ENCODE measurements at regions not wholly inside any gene's neighbourhood (a gene's known extent, or its start where the extent isn't known, plus 50 kb on each side); places are given as distances from the start of the nearest gene placed in this dataset.

- DNase-seq: no peak
- no peaks in the 10 kb centered on the region for H3K4me1 Mint-ChIP-seq
- H3K36me3 Mint-ChIP-seq (ENCODE audit: low read depth): no peaks in the 10 kb centered on the region
- H3K27ac Mint-ChIP-seq: no peak overlapping the region
- H3K4me3 Mint-ChIP-seq: no peak overlapping the region
- CTCF ChIA-PET: no interaction called here
- peaks cover 2% of the 10 kb centered on the region for H3K27me3 Mint-ChIP-seq
- POLR2A ChIA-PET: no interaction called here
- H3K9me3 Mint-ChIP-seq: no peaks in the 10 kb centered on the region
Observed at GRCh38 chr3:104520228-104520655, 846.5 kb upstream of the ALCAM start.

GRCh38 chr3:104521606-104522336 lies 844.9 kb upstream of the ALCAM start:
- Mint-ChIP-seq H3K27me3 (peaks cover 2% of the 10 kb centered on the region), H3K4me1 (no peaks in the 10 kb centered on the region), H3K36me3 (ENCODE audit: low read depth) (no peaks in the 10 kb centered on the region), H3K9me3 (no peaks in the 10 kb centered on the region), H3K27ac (no peak overlapping the region), H3K4me3 (no peak overlapping the region)
- ChIA-PET CTCF (no interaction called here), POLR2A (no interaction called here)
- DNase-seq: no peak

- Mint-ChIP-seq H3K9me3 (no peaks in the 10 kb centered on the region), H3K4me1 (no peaks in the 10 kb centered on the region), H3K27me3 (peaks cover 2% of the 10 kb centered on the region), H3K27ac (no peak overlapping the region), H3K36me3 (ENCODE audit: low read depth) (no peaks in the 10 kb centered on the region), H3K4me3 (no peak overlapping the region)
- CTCF ChIA-PET: no interaction called here
- POLR2A ChIA-PET: no interaction called here
- DNase-seq: no peak
Observed at GRCh38 chr3:104523136-104523535, 843.6 kb upstream of the ALCAM start.

GRCh38 chr3:104526901-104527401 lies 839.8 kb upstream of the ALCAM start:
- H3K27ac Mint-ChIP-seq: no peak overlapping the region
- no peak for DNase-seq
- no peak overlapping the region for H3K4me3 Mint-ChIP-seq
- no peaks in the 10 kb centered on the region for H3K27me3 Mint-ChIP-seq
- CTCF ChIA-PET: no interaction called here
- POLR2A ChIA-PET: no interaction called here
- no peaks in the 10 kb centered on the region for H3K9me3 Mint-ChIP-seq
- no peaks in the 10 kb centered on the region for H3K4me1 Mint-ChIP-seq
- no peaks in the 10 kb centered on the region for H3K36me3 Mint-ChIP-seq (ENCODE audit: low read depth)

GRCh38 chr3:104530934-104531333 lies 835.8 kb upstream of the ALCAM start:
- Mint-ChIP-seq H3K27me3 (no peaks in the 10 kb centered on the region), H3K36me3 (ENCODE audit: low read depth) (no peaks in the 10 kb centered on the region), H3K4me1 (no peaks in the 10 kb centered on the region), H3K4me3 (no peak overlapping the region), H3K27ac (no peak overlapping the region), H3K9me3 (no peaks in the 10 kb centered on the region)
- ChIA-PET CTCF (interaction anchor here (0.6 kb wide), 1 partner anchor 15 kb away, joined by 3 read pairs; no protein-coding TSS in a partner anchor), POLR2A (no interaction called here)
- no peak for DNase-seq

GRCh38 chr3:104536715-104537114 lies 830.0 kb upstream of the ALCAM start:
- POLR2A ChIA-PET: no interaction called here
- Mint-ChIP-seq H3K27ac (no peak overlapping the region), H3K4me3 (no peak overlapping the region), H3K27me3 (no peaks in the 10 kb centered on the region), H3K36me3 (ENCODE audit: low read depth) (no peaks in the 10 kb centered on the region), H3K4me1 (no peaks in the 10 kb centered on the region), H3K9me3 (no peaks in the 10 kb centered on the region)
- DNase-seq: no peak
- CTCF ChIA-PET: no interaction called here

GRCh38 chr3:104537323-104537722 lies 829.4 kb upstream of the ALCAM start:
- H3K4me1 Mint-ChIP-seq: no peaks in the 10 kb centered on the region
- no peak overlapping the region for H3K4me3 Mint-ChIP-seq
- DNase-seq: no peak
- H3K36me3 Mint-ChIP-seq (ENCODE audit: low read depth): no peaks in the 10 kb centered on the region
- H3K27me3 Mint-ChIP-seq: no peaks in the 10 kb centered on the region
- ChIA-PET CTCF (no interaction called here), POLR2A (no interaction called here)
- H3K27ac Mint-ChIP-seq: no peak overlapping the region
- H3K9me3 Mint-ChIP-seq: no peaks in the 10 kb centered on the region

- CTCF ChIA-PET: no interaction called here
- H3K9me3 Mint-ChIP-seq: no peaks in the 10 kb centered on the region
- H3K36me3 Mint-ChIP-seq (ENCODE audit: low read depth): no peaks in the 10 kb centered on the region
- POLR2A ChIA-PET: no interaction called here
- H3K27me3 Mint-ChIP-seq: no peaks in the 10 kb centered on the region
- no peak overlapping the region for H3K27ac Mint-ChIP-seq
- no peak for DNase-seq
- H3K4me1 Mint-ChIP-seq: no peaks in the 10 kb centered on the region
- no peak overlapping the region for H3K4me3 Mint-ChIP-seq
Observed at GRCh38 chr3:104546301-104546700, 820.4 kb upstream of the ALCAM start.

- no peak for DNase-seq
- CTCF ChIA-PET: no interaction called here
- Mint-ChIP-seq H3K4me3 (no peak overlapping the region), H3K36me3 (ENCODE audit: low read depth) (no peaks in the 10 kb centered on the region), H3K27ac (no peak overlapping the region), H3K9me3 (no peaks in the 10 kb centered on the region), H3K4me1 (no peaks in the 10 kb centered on the region), H3K27me3 (no peaks in the 10 kb centered on the region)
- POLR2A ChIA-PET: no interaction called here
Observed at GRCh38 chr3:104547031-104547430, 819.7 kb upstream of the ALCAM start.

GRCh38 chr3:104548401-104548800 lies 818.3 kb upstream of the ALCAM start:
- CTCF ChIA-PET: no interaction called here
- POLR2A ChIA-PET: no interaction called here

GRCh38 chr3:104549099-104549714 lies 817.5 kb upstream of the ALCAM start:
- Mint-ChIP-seq H3K27me3 (no peaks in the 10 kb centered on the region), H3K9me3 (no peaks in the 10 kb centered on the region), H3K4me1 (no peaks in the 10 kb centered on the region), H3K27ac (no peak overlapping the region), H3K4me3 (no peak overlapping the region), H3K36me3 (ENCODE audit: low read depth) (no peaks in the 10 kb centered on the region)
- ChIA-PET POLR2A (no interaction called here), CTCF (no interaction called here)
- DNase-seq: no peak

More at GRCh38 chr3:104548401-104548800, 818.3 kb upstream of the ALCAM start:
- no peaks in the 10 kb centered on the region for H3K36me3 Mint-ChIP-seq (ENCODE audit: low read depth)
- H3K4me3 Mint-ChIP-seq: no peak overlapping the region
- H3K27ac Mint-ChIP-seq: no peak overlapping the region
- DNase-seq: no peak
- no peaks in the 10 kb centered on the region for H3K4me1 Mint-ChIP-seq
- no peaks in the 10 kb centered on the region for H3K27me3 Mint-ChIP-seq
- H3K9me3 Mint-ChIP-seq: no peaks in the 10 kb centered on the region

- ChIA-PET POLR2A (no interaction called here), CTCF (no interaction called here)
- no peak overlapping the region for H3K27ac Mint-ChIP-seq
Observed at GRCh38 chr3:104553121-104553520, 813.6 kb upstream of the ALCAM start.

GRCh38 chr3:104554425-104554824 lies 812.3 kb upstream of the ALCAM start:
- Mint-ChIP-seq H3K27me3 (no peaks in the 10 kb centered on the region), H3K9me3 (no peaks in the 10 kb centered on the region), H3K36me3 (ENCODE audit: low read depth) (no peaks in the 10 kb centered on the region), H3K4me3 (no peak overlapping the region), H3K4me1 (no peaks in the 10 kb centered on the region), H3K27ac (no peak overlapping the region)
- CTCF ChIA-PET: no interaction called here
- POLR2A ChIA-PET: no interaction called here
- DNase-seq: no peak

More at GRCh38 chr3:104553121-104553520, 813.6 kb upstream of the ALCAM start:
- H3K4me3 Mint-ChIP-seq: no peak overlapping the region
- no peaks in the 10 kb centered on the region for H3K9me3 Mint-ChIP-seq
- DNase-seq: no peak
- no peaks in the 10 kb centered on the region for H3K36me3 Mint-ChIP-seq (ENCODE audit: low read depth)
- H3K4me1 Mint-ChIP-seq: no peaks in the 10 kb centered on the region
- H3K27me3 Mint-ChIP-seq: no peaks in the 10 kb centered on the region

- H3K27ac Mint-ChIP-seq: no peak overlapping the region
- no peaks in the 10 kb centered on the region for H3K9me3 Mint-ChIP-seq
- CTCF ChIA-PET: no interaction called here
- DNase-seq: no peak
- no peak overlapping the region for H3K4me3 Mint-ChIP-seq
- no peaks in the 10 kb centered on the region for H3K27me3 Mint-ChIP-seq
- no peaks in the 10 kb centered on the region for H3K4me1 Mint-ChIP-seq
- POLR2A ChIA-PET: no interaction called here
- H3K36me3 Mint-ChIP-seq (ENCODE audit: low read depth): no peaks in the 10 kb centered on the region
Observed at GRCh38 chr3:104555728-104556127, 811.0 kb upstream of the ALCAM start.

All from activated CD4-positive, alpha-beta T cell treated with anti-CD3 and anti-CD28 coated beads, Interleukin-2, amount 10 ng/mL, durations not matched to agents 7 days and 5 days (primary cell).